ENCODE measurements at regions not wholly inside any gene's neighbourhood (a gene's known extent, or its start where the extent isn't known, plus 50 kb on each side); places are given as distances from the start of the nearest gene placed in this dataset.

- no peaks in the 10 kb centered on the region for H3K9me3 ChIP-seq
- POLR2A ChIA-PET: no interaction called here
- CTCF ChIA-PET: no interaction called here
- TF ChIP-seq ZC3H11A (IDR thresholded peaks at IDR 0.05) (no peak), CBX8 (IDR thresholded peaks at IDR 0.05) (no peak), BHLHE40 (IDR thresholded peaks at IDR 0.05; ENCODE audit: low read depth, low read length) (no peak)
- no peak overlapping the region for H3K4me2 ChIP-seq
- no peak overlapping the region for H3K4me3 ChIP-seq
- DNase-seq (ENCODE audit: low read depth in 1 of 2, low spot score in 1 of 2) (no peak), FAIRE-seq (no peak), ATAC-seq (no peak)
- H3K27ac ChIP-seq: no peak overlapping the region
- WGBS (ENCODE audit: missing lambda C conversion rate): 68% methylated on average over 3 of the region's 3 CpGs
- H3K4me1 ChIP-seq: no peaks in the 10 kb centered on the region
Observed at GRCh38 chr2:192246297-192246696, 51.6 kb upstream of the TMEFF2 start.

GRCh38 chr2:192245329-192245728 lies 50.6 kb upstream of the TMEFF2 start:
- Histone ChIP-seq H3K4me2 (no peak overlapping the region), H3K9me3 (no peaks in the 10 kb centered on the region), H3K4me3 (no peak overlapping the region), H3K27ac (no peak overlapping the region), H3K4me1 (no peaks in the 10 kb centered on the region)
- TF ChIP-seq REST (IDR thresholded peaks at IDR 0.05) (no peak), TFCP2L1 (CRISPR knock-in tag; IDR thresholded peaks at IDR 0.05) (no peak), ZFP36 (IDR thresholded peaks at IDR 0.05; ENCODE audit: borderline replicate concordance, partially characterized antibody) (no peak), CBX2 (IDR thresholded peaks at IDR 0.05; ENCODE audit: borderline replicate concordance, low read depth) (no peak), FOSL2 (IDR thresholded peaks at IDR 0.05) (no peak), FOSL2 (CRISPR knock-in tag; IDR thresholded peaks at IDR 0.05) (no peak), HEYL (CRISPR knock-in tag; IDR thresholded peaks at IDR 0.05) (no peak), E2F6 (IDR thresholded peaks at IDR 0.05; ENCODE audit: borderline replicate concordance, low read depth) (no peak), HOXA7 (CRISPR knock-in tag; IDR thresholded peaks at IDR 0.05) (no peak), ESRRA (IDR thresholded peaks at IDR 0.05; ENCODE audit: borderline replicate concordance, low read length) (no peak), TP53 (CRISPR knock-in tag; IDR thresholded peaks at IDR 0.05) (no peak), FOXS1 (CRISPR knock-in tag; IDR thresholded peaks at IDR 0.05) (no peak), RCOR1 (IDR thresholded peaks at IDR 0.05; ENCODE audit: low read depth, low read length) (no peak), ZNF302 (CRISPR knock-in tag; IDR thresholded peaks at IDR 0.05) (no peak), ELK1 (IDR thresholded peaks at IDR 0.05; ENCODE audit: low read depth, low read length) (no peak)
- CTCF ChIA-PET: no interaction called here
- DNase-seq (ENCODE audit: low read depth in 1 of 2, low spot score in 1 of 2): no peak
- 48% methylated on average over 3 of the region's 3 CpGs for WGBS (ENCODE audit: missing lambda C conversion rate)
- POLR2A ChIA-PET: no interaction called here
- FAIRE-seq: no peak
- ATAC-seq: no peak

Small RNAs in the stretch of these regions (small RNA-seq; reads per million reads assigned to genes)
- gene AC068135.1 (0 reads per million in 6 experiments), gene AC074290.1 (0 reads per million in 6 experiments), gene RF00017 (0 reads per million in 6 experiments), gene RF00273 (0 reads per million in 6 experiments), gene RNU6-169P (0 to 0.43 (median 0) reads per million in 6 experiments)
